ENCODE measurements at regions not wholly inside any gene's neighbourhood (a gene's known extent, or its start where the extent isn't known, plus 50 kb on each side); places are given as distances from the start of the nearest gene placed in this dataset.
A peak's percentile ranks its signal among the peaks of the same experiment; 100 is the strongest.
"Not testable (repeated sequence)": the region's sequence is repeated elsewhere in the genome, so short reads cannot be mapped to it uniquely, and the experiment has no call there.

DNA sequence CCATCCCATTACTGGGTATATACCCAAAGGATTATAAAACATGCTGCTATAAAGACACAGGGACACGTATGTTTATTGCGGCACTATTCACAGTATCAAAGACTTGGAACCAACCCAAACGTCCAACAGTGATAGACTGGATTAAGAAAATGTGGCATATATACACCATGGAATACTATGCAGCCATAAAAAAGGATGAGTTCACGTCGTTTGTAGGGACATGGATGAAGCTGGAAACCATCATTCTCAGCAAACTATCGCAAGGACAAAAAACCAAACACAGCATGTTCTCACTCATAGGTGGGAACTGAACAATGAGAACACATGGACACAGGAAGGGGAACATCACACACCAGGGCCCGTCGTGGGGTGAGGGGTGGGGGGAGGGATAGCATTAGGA is 106.1 kb downstream of the CHD1L start:
- DNase-seq, result not testable (repeated sequence)

DNA sequence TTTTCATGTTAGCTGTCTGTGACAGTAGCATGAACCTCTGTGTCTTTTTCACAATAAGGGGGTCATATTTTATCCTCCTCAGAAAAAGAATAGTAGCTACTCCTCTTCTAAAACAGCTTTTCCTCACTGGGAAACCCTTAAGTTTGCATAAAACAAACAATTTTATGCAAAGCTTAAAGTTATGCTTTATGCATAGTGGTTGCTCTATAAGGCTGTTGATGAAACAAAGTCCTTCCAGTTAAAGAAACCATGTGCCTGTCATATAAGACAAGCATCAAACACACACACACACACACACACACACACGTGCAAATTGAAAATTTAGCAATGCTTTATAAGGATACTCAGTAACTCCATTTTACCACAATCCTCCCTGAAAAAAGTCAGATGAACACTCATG is 107.0 kb downstream of the CHD1L start:
- no peak for DNase-seq

DNA sequence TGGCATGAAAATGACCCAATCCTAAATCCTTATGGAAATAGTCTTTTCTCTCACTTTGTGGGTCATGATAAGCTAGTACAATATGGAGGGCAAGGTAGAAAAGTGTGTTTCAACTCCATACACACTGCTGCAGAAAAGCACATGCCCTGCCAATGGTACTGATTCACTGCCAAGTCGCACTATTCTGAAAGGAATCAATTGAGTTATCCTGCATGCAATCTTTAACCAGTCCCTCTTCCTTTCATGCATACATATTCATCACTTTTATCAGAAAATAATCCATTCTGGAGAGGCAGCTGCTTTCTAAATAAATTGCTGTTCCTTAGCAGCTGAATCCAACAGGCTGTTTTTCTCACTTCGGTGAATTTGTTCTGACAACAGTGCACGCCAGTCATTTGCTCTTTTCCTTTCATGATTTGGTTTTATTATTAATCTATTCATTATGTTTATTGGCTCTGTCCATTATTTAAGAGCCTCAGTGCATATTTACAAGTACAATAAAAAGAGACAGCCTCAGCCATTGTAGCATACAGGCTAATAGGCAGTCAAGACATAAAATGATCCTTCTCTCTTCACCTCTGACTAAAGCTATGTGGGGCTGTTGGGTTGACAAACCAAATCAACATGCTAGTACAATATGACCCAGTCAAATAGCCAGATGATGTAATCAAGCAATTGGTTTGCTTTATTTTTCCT is 108.8 kb downstream of the CHD1L start:
- DNase-seq, result no peak

DNA sequence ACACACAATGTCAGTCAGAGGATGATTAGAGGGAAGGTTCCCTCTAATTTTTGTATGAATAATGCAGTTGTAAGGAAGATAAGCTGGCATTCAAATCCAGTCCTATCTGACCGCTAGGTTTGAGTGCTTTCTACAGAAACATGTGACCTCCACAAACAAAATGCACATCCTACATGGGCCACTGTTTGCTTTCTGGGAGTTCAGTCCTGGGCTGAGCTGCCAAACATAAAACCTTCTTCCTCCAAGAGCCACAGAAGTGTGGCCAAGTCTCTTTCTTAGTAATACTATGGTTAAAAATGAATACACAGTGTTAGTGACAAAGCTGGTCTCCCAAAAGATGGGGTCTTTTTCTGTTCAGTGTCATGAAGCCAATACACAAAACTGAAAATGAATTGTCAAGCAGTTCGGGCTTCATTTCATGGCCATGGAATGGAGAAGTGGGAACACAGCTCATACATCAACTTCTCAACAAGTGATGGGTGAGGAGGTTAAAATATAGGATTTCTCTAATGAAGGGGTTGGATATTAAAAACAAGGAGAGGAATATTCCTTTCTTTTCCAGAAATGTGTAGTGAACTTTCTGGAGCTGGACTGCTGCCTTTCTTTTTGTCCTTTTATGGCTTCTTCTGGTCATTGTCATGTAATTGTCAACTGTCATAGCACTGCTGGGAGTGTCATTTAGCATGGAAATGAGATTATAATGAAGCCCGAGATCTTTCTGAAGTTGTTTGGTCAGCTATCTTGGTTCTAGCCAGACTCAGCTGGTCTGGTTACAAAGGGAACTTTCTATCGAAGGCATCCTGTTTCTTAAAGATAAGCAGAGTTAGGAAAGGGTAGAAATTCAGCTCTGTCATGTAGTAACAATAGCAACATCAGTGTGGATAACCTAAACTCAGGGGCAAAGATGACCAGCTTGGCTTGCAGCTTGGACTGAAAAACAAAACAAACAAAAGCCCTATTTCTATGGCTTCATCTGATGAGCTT is 135.1 kb downstream of the CHD1L start:
- no peak for DNase-seq

DNA sequence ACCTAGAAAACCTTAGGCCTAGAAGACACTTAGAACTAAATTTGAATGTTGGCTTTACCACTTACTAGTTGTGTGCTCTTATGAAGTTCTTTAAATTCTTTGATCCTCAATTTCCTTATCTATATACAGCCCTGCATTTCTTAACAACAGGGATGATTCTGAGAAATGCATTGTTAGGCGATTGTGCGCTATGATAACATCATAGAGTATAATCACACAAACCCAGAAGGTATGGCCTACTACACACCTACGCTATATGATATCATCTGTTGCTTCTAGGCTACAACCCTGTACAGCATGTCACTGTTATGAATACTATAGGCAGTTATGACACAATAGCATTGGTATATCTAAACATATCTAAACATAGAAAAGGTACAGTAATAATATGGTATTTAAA is 137.4 kb downstream of the CHD1L start:
- no peak for DNase-seq

DNA sequence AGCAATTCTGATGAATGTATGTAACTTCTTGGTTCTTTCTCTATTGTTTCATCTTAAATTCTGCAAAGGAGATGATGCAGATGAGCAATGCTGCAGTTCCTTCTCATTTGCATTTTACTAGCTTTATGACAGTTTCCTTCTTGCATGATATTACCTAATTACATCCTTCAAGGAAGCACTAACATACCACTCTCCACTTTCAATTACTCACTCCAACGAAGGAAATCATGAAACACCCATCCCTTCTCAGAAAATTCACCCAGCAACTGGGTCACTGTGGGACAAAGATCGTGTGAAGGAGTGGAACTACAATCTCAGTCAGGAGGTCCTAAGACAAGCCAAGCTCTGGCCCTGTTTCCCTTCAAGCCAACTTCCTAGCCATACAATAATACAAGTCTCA is 142.3 kb downstream of the CHD1L start:
- DNase-seq, result no peak

DNA sequence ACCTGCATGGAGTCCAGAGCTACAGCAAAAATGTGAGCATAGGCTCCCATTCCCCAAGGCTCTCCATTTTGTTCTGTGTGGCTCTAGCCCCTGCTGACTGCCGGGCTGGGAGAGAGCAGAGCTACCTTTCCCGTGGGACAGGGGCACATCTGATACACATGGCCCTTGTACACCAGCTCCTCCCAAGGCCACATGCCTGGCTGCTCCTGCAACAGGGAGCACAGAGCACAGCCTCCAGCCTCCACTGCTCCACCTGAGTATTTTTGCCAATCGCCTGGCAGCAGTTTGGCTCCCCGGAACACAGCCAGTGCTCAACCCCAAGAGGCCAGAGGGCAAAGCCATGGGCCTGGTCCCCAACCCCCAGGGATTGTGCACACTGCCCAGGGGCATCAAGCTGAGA is 146.5 kb downstream of the CHD1L start:
- no peak for DNase-seq

DNA sequence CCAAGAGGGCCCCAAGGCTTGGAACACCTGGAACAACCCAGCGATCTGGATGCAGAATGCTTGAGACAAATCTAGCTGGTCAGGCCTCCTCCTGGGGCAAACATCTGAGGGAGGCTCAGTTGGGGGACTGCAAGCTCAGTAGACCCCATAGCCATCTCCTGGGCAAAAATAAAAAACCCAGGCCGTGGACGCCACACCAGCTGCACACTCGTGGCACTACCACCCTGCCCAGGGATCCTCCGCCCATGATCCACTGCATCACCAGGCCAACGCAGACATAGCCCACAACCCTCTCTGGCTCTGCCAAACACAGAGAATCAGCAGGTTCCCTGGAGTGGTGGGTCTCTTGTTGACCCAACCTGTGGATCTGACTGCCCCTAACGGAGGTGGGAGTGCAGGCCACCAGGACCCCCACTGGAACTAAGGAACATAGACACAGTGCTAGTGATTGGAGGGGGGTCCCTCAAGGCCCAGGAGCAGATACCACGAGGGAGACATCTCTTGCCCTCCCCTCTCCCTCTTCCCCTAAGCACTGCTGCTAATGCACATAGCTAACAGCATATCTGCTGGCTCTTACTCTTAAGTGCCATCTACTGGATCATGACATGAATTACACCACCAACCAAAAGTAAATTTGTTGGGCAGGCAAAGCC is 147.2 kb downstream of the CHD1L start:
- DNase-seq, result peak; percentile 32 to 68

DNA sequence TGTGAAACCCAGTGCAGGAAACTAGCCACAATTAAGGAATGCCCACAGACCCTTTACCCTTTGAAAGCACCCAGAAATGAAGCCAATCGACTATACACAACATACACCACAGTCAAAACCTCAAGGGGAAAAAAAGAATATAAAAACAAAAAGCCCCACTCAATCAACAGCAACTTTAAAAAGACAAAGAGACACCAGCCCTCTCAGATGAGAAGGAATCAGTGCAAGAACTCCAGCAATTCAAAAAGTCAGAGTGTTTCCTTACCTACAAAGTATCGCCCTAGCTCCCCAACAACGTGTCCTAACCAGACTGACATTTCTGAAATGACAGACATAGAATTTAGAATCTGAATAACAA is 147.7 kb downstream of the CHD1L start:
- no peak for DNase-seq

DNA sequence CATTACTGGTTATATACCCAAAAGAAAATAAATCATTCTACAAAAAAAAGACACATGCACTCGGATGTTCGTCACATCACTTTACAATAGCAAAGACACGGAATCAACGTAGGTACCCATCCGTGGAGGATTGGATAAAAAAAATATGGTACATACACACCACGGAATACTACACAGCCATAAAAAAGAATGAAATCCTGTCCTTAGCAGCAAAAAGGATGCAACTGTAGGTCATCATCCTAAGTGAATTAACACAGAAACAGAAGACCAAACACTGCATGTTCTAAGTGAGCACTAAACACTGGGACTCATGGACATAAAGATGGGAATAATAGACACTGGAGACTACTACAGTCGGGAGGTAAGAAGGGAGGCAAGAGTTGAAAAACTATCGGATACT is 148.6 kb downstream of the CHD1L start:
- DNase-seq, result no peak

DNA sequence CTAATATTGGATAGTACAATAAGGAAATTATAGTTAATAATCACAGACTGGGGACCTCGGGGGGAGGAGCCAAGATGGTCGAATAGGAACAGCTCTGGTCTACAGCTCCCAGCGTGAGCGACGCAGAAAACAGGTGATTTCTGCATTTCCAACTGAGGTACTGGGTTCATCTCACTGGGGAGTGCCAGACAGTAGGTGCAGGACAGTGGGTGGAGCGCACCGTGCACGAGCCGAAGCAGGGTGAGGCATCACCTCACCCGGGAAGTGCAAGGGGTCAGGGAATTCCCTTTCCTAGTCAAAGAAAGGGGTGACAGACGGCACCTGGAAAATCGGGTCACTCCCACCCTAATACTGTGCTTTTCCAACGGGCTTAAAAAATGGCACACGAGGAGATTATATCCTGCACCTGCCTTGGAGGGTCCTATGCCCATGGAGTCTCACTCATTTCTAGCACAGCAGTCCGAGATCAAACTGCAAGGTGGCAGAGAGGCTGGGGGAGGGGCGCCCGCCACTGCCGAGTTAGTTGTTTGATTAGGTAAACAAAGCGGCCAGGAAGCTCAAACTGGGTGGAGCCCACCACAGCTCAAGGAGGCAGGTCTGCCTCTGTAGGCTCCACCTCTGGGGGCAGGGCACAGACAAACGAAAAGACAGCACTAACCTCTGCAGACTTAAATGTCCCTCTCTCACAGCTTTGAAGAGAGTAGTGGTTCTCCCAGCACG is 138.8 kb upstream of the BCL9 start:
- DNase-seq, result not testable (repeated sequence)

DNA sequence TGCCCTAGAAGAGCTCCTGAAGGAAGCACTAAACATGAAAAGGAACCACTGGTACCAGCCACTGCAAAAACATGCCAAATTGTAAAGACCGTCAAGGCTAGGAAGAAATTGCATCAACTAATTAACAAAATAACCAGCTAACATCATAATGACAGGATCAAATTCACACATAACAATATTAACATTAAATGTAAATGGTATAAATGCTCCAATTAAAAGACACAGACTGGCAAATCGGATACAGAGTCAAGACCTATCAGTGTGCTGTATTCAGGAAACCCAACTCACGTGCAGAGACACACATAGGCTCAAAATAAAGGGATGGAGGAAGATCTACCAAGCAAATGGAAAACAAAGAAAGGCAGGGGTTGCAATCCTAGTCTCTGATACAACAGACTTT is 137.0 kb upstream of the BCL9 start:
- DNase-seq, result not testable (repeated sequence)

DNA sequence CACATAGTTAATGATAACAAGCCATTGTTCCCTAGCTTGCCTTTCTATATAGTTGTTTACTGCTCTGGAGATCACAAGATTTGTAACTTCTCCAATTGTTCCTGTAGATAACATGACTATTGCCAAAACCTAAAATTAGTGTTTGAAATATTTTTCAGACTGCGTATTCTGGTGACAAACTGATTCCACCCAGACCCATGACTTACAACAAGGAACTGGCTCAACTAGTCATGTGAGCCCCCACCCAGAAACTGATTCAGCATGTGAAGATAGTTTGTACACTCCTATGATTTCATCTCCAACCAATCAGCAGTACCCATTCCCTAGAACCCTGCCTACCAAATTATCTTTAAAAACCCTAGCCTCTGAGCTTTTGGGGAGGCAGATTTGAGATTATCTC is 131.4 kb upstream of the BCL9 start:
- DNase-seq, result no peak

DNA sequence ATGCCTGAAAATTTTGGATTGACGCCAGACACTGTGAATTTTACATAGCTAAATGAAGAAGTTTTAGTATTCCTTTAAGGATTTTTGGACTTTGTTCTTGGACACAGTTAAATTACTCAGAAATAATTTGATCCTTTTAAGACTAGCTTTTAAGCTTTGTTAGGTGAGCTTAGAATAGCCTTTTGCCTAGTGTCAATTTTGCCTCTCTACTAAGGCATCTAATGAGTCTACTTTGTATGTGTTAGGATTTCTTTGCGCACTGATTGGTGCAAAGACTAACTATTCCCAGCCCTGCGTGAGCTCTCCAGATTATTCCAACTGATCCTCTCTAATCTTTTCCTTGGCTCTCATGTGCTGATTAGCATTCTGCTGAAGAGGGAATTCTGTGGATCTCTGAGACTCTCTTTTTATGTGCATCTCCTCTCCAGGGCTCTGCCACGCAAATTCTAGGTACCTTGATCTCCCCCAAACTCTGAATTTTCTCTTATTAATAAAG is 128.1 kb upstream of the BCL9 start:
- no peak for DNase-seq

DNA sequence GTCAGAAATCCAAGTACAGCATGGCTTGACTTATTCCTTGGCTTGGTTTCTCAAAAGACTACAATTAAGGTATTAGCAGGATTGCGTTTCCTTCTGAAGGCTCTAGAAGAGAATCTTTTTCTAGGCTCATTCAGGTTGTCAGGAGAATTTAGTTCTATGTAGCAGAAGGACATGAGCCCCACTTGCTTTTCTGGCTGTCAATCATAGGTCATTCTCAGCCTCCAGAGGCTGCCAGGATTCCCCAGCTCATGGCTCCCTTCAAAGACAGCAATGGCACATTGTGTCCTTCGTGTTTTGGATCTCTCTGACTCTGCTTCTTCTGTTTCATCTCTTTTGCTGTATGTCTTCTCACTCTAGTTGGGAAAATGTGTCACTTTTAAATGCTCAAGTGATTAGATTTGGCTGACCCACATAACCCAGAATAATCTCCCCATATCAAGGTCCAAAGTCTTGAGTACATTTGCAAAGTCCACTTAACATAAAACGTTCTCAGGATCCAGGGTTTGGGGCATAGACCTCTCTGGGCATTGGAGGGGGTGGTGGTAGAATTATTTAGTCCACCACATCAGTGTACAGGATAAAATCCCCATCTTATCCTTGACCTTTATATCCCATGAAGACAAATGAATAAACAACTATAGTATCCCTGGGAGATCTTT is 126.7 kb upstream of the BCL9 start:
- DNase-seq, result no peak

DNA sequence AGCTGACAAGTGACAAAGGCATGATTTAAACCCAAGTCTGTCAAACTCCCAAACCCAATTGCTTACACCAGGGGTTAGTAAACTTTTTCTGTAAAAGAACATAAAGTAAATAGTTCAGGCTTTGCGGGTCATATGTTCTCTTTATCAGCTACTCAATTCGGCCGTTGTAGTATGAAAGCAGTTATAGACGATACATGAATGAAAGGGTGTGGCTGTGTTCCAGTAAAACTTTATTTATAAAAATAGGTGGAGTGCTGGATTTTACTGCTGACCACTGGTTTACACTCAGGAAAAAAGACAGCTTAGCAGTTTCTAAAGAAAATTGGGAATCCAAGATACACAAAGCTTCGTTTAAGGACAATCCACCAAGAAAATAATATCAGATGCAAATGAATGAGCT is 124.3 kb upstream of the BCL9 start:
- no peak for DNase-seq

DNA sequence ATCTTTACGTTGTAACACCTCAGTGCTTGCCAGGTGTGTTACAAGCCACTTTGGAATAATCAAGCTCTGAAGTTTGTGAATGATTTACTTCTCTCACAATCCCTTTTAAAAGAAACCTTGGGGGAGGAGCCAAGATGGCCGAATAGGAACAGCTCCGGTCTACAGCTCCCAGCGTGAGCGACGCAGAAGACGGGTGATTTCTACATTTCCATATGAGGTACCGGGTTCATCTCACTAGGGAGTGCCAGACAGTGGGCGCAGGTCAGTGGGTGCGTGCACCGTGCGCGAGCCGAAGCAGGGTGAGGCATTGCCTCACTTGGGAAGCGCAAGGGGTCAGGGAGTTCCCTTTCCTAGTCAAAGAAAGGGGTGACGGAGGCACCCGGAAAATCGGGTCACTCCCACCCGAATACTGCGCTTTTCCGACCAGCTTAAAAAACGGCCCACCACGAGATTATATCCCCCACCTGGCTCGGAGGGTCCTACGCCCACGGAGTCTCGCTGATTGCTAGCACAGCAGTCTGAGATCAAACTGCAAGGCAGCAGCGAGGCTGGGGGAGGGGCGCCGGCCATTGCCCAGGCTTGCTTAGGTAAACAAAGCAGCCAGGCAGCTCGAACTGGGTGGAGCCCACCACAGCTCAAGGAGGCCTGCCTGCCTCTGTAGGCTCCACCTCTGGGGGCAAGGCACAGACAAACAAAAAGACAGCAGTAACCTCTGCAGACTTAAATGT is 118.0 kb upstream of the BCL9 start:
- not testable (repeated sequence) for DNase-seq

DNA sequence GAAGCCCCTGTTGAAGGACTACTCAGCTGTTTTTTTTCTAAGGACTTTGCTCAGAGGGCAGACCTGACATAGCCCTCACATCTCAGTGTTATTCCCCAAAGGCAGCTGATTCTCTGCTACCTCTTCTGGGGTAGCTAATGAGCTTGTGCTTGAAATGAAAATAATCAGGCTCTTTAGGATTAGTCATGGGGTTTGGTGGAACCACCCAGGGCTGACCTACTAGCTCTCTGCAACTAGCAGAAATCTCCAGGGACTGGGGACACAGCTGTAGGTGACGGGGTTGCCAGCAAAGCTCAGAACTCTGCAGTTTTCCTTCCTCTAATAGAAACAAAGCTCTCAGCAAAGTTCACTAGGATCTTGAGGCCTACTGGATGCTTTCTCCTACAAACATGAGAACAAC is 106.4 kb upstream of the BCL9 start:
- no peak for DNase-seq

DNA sequence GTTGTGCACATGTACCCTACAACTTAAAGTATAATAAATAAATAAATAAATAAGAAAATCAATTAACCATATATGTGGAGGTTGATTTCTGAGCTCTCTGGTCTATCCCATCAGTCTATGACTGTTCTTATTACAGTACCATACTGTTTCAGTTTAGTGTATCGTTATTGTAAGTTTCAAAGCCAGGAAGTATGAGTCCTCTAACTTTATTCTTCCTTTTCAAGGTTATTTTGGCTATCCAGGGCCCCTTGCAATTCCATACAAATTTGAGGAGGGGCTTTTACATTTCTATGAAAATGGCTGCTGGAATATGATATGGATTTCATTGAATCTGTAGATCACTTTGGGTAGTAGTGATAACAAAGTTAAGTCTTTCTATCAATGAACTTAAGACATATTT is 96.9 kb upstream of the BCL9 start:
- DNase-seq, result no peak

DNA sequence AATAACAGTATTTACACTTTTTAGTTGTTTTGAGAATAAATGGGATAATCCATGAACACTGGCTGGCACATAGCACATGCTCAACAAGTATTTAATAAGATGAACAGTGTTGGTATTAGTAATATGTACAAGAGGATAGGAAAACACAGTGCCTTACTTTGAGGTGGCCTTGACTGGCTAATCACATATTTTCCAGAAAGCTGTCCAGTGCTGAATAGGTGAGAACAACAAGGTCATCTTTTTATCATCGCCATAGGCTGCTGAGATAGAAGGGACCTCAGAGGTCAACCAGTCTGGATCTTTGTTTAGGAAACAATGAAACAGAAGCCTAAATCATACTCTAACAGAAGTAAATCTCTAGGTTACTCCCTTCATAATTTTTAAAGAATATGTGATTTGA is 89.7 kb upstream of the BCL9 start:
- DNase-seq, result no peak

DNA sequence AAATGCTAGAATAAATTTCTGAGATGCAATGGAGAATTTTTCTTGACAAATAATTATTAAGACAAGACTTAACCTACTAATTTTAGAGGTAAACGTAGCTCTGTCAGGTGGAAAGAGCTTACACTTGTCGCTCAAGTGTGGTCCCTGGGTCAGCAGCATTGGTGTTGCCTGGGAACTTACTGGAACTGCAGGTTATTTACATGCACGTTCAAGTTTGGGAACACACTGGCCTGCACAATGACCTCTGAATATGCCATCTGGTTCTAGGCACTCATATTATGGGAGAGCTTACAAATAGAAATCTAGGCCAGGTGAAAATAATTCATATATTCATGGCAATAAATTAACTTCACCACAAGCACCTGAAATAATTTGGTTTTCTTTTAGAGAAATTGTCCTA is 88.5 kb upstream of the BCL9 start:
- DNase-seq, result no peak

DNA sequence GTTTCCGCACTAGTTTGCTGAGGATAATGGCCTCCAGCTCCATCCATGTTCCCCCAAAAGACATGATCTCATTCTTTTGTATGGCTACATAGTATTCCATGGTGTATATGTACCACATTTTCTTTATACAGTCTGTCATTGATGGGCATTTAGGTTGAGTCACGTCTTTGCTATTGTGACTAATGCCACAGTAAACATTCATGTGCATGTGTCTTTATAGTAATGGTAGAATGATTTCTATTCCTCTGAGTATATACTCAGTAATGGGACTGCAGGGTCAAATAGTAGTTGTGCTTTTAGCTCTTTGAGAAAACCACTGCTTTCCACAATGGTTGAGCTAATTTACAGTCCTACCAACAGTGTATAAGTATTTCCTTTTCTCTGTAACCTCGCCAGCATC is 78.3 kb upstream of the BCL9 start:
- no peak for DNase-seq

Measured in NCI-H446 (cell line).